HG02973 (cell line): ENCODE measurements at regions not wholly inside any gene's neighbourhood (a gene's known extent, or its start where the extent isn't known, plus 50 kb on each side); places are given as distances from the start of the nearest gene placed in this dataset.

Source experiments
- ATAC-seq: cut with Tn5 transposase; IDR thresholded peaks from one replicate; pipeline ENCODE4 v1.9.1; 2021; ENCODE audit warnings: moderate library complexity; ENCODE audit not compliant: unreplicated experiment

DNA sequence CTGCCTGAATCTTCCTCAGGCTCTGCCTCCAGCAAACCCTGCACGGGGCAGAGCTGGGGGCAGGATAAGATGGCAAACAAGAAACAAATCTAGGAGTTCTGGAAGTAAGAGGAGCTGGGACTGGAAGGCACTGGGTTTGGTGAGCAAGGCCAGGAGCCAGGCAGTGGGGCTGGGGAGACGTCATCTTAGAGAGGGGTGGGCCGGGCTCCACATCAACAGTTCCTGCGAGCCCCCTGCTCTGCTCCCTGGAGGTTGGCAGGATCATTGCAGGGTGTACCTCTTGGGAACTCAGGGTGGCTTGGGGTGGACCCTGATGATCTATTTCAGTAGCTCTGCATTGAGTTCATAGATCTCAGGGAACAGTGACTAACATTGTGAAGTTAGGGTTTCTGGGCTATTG lies 87.3 kb upstream of the PRR23E start:
- ATAC-seq, result no peak

DNA sequence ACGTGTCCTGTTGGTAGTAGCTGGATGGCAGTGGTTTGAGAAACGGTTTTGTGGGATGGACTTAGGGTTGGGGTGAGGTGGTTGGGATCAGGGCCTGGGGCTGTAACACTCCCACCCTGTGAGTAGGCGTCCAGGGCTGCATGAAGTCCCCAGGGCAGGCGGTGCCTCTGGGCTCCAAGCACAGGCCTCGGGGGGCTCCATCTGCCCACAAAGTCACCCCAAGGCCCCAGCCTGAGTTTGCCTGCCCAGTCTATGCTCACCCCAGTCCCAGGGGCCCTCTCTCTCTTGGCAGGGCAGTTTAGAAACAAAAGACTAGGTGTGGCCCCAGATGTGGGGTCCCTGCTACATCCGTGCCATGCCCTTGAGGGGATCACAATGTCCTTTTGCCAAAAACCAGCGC lies 86.9 kb upstream of the PRR23E start:
- no peak for ATAC-seq

DNA sequence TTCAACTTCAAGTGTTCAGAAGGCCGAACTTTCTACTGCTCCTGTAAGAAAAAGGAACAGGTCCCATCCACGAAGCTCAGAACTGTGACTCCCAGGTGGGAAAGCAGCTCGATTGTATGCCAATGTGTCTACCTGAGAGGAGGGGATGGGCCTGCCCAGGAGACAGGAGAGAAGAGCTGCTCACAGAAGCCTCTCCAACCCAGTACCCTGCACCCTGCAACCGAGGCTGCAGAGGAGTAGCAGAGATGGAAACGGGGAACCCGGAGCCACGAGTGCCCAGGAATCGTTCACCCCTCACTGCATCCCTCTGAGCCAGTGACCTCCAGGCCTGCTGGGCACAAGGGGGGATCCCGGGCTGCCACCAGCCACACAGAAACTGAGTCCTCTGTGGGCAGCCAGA lies 86.5 kb upstream of the PRR23E start:
- no peak for ATAC-seq

DNA sequence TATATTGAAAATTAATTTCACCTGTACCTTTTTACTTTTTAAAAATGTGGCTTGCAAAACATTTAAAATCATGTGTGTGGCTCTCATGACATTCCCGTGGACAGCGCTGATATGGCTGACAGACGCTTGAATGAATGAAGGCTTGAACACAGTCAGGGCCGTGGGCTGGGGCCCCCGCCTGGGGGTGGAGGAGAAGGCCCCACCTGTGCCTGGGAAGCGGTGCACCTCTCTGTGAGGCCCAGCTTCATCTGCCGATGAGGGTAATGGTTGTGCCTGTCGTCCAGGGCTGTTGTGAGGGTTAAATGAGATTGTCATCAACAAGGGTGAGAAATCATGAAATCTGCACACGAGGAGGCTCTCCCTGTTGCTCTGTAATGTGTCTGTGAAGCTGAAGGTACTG lies 85.9 kb upstream of the PRR23E start:
- ATAC-seq, result no peak

DNA sequence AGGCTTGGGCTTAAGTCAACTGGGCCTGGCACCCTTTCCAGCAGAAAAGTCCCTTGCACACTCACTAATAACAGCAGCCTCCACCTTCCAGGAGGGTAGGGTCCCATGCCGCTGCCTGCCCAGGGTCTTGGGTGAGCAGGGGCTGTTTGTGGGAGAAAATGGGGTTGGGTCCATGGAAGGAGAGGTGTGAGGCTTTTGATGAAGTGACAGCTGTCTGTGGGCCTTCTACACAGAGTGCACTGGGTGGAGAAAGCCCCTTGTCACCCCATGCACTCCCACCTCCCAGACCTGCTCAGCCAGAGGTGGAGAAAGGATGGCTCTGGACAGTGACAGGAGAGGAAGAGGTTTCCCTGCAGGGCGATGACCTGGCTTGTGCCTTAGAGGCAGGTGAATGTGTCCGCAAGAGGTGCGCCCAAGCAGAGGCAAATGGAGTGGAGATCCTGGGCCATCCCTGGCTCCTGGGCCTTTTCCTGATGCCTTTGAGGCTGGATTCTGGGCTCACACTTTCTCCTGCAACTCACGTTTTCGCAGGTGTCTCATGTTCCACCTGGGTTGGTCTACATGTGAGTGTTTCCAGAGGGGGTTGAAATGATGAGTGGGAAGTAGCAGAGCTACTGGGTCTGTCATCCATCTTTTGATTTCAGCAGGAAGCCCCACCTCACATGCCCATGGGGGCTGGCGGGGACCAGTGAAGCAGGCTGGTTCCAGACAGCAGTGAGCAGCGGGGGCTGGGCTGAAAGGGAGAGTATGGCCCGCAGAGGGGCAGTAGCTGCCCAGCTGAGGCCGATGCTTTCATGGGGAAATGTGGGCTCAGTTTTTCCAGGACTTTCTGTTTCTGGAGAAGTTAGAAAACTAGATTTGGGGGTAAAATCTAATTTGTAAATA lies 85.2 kb upstream of the PRR23E start:
- ATAC-seq, result no peak

DNA sequence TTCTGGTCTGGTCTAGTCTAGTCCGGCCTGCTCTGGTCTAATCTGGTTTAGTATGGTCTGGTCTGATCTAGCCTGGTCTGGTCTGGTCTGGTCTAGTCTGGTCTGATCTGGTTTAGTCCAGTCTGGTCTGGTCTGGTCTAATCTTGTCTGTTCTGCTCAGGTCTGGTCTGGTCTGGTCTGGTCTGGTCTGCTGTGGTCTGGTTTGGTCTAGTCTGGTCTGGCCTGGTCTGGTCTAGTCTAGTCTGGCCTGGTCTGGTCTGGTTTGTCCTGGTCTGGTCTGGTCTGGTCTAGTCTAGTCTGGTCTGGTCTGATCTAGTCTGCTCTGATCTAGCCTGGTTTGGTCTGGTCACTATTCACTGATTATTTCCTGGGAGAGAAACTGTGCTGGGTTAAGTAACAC lies 84.1 kb upstream of the PRR23E start:
- ATAC-seq, result no peak

GRCh38 chr3:127110982-127111693 lies 81.8 kb upstream of the PRR23E start:
- ATAC-seq, result no peak

DNA sequence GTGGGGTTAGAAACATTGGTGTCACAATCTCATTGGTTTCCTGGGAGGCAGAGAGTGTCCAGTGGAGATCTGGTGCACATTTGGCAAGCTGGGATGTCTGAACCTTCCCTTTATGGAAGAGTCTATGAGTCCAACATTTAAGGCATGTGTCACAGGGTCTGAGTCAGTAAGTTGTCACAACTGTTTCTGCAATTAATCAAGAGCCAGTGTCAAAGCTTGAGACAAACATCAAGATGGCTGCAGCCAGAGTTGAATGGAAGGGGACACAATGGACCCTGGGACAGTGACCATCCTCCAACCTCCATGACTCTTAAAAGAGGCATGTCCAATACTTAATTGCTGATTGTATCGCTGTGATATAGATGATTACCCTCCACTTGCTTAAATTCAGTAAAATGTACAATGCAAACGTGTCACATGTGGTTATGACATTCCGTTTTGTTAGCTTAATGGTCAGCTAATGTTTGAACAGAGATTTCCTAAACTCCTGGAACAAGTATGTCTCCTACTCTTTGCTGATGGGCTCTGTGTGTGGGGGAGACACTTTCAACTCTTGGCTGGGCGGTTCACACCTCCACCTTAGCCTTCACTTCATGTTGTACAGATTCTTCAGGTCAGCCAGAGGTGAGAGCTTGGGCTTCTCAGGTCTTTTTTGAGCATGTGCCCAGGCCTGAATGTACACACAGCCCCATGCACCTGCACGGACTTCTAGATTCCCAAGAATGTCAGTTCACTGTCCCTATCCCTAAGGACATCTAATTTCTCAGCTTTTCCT lies 79.9 kb upstream of the PRR23E start:
- ATAC-seq, result no peak

DNA sequence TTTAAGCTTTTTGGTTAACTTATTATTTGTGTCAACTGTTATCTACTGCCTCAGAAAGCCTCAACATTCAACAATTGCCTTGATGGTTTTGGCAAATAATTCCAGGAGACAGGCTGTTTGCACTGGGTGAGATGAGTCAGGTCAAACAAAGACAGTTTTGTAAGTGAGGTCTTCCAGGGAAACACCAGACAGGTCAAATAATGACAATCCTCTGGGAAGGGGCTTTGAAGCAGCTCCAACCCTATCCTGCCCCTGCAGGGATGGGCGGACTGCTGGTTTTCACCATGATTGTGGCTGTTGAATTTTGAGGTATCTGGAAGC lies 79.4 kb upstream of the PRR23E start:
- ATAC-seq, result no peak

GRCh38 chr3:127114337-127115070 lies 78.4 kb upstream of the PRR23E start:
- ATAC-seq, result no peak

DNA sequence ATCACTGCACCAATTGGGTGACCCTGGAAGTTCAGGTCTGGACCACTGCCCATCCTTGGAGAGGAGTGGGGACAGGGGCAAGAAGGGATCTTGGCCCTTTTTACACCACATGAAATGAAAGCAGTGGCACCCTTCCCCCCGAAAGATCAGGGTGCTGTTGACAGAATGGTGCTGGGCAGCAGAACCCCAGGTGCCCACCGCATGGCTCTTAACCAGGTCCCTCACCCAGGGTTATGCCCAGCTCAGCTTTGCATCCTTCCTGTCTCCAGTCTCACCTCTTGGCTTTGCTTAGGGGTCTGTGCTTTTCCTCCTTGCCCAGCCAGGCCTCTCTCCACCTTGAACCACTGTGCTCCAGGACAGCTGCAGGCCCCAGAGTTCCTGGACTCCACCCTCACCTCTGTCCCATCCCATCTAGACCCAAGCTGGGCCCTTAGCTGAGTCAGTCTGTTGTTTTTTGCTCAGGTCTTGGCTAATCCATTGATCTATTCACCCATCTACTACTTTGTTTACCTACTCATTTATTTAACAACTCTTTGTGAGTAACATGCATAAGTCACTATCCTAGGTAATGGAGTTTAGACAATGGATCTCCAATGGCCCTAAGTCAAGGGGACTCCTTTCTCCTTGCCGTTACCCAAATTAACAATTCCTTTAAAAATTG lies 77.1 kb upstream of the PRR23E start:
- no peak for ATAC-seq

DNA sequence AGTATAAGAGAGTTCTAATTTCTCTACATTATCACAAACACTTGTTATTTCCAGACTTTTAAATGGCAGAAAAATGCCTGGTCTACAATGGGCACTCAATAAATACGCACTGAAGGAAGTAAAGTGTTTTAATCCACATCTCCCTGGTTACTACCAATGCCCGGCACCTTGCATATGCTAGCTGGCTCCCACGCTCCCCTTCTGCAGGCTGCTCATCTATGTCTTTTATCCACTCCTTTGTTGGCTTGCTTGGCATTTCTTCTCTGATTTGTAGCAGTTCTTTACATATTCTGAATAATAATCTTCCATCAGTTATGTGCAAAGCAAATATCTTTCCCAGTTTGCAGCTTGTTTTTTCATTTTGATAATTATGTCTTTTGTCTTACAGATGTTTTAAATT lies 74.6 kb upstream of the PRR23E start:
- ATAC-seq, result no peak

DNA sequence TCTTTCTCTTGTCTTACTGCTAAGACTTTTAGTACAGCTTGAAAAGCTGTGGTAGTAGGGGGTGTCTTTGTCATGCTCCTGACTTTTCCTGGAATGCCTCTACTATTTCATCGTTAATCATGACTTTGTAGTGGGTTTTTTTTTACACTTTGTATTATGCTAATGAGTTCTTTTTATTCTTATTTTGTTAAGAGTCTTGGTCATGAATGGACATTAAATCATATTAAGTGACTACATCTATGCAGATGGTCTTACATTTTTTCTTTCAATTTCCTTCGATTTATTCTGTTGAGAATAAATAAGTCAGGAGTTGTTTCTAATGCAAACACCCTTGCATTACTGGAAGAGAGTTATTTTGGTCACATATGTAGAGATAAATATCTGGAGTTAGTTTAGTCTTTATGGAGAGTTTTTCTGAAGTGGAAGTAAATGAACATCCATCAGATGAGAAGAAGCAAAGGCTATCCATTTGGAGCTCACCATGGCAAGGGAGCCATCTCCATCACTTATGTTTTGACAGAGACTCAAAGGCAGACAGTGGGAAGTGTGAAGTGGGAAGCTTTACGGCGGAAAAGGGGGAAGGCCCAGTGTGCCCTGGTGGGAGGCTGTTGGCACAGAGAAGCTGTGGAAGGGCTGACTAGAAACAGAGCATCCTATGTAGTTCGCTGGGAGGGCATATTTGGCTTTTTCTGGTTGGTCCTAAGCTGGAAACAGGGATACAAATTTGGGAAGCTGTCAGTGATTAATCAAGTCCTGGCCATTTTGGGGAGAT lies 73.1 kb upstream of the PRR23E start:
- ATAC-seq, result no peak

- ATAC-seq, result no peak
Observed at GRCh38 chr3:127120851-127121647, 71.9 kb upstream of the PRR23E start.

GRCh38 chr3:127121885-127122284 lies 71.0 kb upstream of the PRR23E start:
- ATAC-seq, result no peak

DNA sequence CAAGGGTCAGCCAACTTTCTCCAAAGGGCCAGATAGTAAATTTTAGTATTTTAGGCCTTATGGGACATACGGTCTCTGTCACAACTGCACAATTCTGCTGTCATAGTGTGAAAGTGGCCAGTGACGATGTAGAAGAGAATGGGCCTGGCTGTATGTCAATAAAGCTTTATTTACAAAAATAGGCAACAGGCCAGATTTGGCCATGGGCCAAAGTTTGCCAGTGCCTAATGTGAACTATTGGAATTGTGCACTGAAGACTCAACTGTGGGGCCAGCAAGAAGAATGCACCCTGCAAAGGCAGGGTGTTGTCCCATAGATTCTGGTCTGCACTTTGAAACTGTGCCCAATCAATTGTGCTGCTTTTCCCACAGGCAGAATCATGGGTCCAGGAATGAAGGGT lies 69.4 kb upstream of the PRR23E start:
- no peak for ATAC-seq

DNA sequence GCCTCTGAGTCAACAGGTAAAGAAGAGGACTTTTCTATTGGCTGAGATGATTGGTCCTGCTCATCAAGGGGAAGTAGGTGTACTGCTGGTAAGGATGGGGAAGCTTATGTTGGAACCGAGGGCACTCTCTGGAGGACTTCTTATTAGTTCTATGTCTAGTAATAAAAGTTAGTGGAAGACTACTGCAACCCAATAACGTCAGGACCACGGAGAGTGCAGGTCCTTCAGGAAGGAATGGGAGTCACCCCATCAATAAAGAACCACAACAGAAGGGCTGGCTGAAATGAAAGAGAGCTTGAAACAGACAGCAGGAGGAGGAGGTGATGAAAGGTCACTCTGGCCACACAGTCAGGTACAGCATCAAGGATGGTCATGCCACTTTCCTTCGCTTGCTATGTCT lies 68.8 kb upstream of the PRR23E start:
- ATAC-seq, result no peak

DNA sequence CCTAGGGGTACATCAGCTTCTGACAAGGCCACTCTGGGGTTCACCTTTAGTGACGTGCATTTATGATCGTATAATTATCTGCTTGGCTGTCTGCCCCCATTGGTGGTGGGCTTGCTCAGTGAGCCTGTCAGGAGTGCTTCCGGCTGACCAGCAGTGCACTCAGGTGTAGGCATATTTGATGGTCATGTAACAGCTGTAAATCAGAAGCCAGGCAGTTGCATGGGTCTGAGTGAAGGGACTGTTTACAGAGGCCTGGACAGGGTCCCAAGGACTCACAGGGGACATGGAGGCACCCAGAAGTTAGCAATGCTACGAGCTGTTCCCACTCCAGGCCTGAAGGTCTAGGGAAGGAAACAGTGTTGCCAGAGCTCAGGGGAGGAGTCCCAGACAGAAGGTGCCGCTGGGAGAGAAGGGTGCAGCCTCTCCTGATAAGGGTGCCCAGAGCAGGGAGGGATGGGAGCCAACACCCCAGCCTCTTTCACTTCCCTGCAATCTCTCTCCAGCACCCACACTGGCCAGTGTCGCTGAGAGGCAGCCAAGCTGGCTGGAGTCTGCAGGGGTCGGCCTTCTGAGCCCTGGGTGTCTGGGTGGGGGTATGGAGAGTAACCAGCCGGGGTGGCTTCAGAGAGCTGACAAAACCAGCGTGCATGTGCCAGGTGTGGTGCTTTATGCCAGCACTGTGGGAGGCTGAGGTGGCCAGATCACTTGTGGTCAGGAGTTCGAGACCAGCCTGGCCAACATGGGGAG lies 61.3 kb upstream of the PRR23E start:
- ATAC-seq, result no peak
